Breast epithelium (tissue), 4 donors: ENCODE measurements at regions not wholly inside any gene's neighbourhood (a gene's known extent, or its start where the extent isn't known, plus 50 kb on each side); places are given as distances from the start of the nearest gene placed in this dataset.
A peak's percentile ranks its signal among the peaks of the same experiment; 100 is the strongest.

ENCODE experiments used
- DNase-seq, 2 donors: peaks; one replicate each; pipeline ENCODE4 v3.0.0-alpha.2; 2019; ENCODE audit warnings: low spot score in 2 of 2
- H3K27ac ChIP-seq, 2 donors: fragments of 200-600 bp; sonication (generic) in 1 of 2; one replicate each; pipeline ENCODE4 v1.5.1; 2016 to 2019; ENCODE audit warnings: mild to moderate bottlenecking in 1 of 2
- H3K27me3 ChIP-seq, 2 donors: fragments of 200-600 bp; sonication (generic) in 1 of 2; one replicate each; pipeline versions ENCODE4 v1.5.1 to v1.6.0; 2017 to 2019; ENCODE audit warnings: control low read depth in 1 of 2, mild to moderate bottlenecking in 1 of 2
- H3K36me3 ChIP-seq: fragments of 200-600 bp; one replicate; pipeline ENCODE4 v1.5.1; 2019
- H3K4me1 ChIP-seq, 2 donors: fragments of 200-600 bp; sonication (generic); one replicate each; pipeline ENCODE4 v1.5.1; 2016 to 2019; ENCODE audit warnings: control low read depth in 1 of 2
- H3K4me3 ChIP-seq, 3 donors: fragments of 200-600 bp; sonication (generic); 1 replicate in 2 of 3; 2 replicates in 1 of 3; pipeline ENCODE4 v1.5.1; 2016 to 2019; ENCODE audit warnings: mild to moderate bottlenecking in 3 of 3, moderate library complexity in 2 of 3
- H3K9me3 ChIP-seq, 2 donors: fragments of 200-600 bp; sonication (generic) in 1 of 2; one replicate each; pipeline ENCODE4 v1.5.1; 2016 to 2019; ENCODE audit warnings: control low read depth in 1 of 2
- POLR2A ChIP-seq: fragments of 450-650 bp; IDR thresholded peaks from one replicate; pipeline ENCODE4 v1.6.1; 2016; ENCODE audit warnings: antibody characterized with exemption, mild to moderate bottlenecking, moderate library complexity
- POLR2AphosphoS5 ChIP-seq, 3 donors: sonication (generic); formaldehyde crosslinking; IDR thresholded peaks; one replicate each; pipeline ENCODE4 v1.6.1; 2017; ENCODE audit warnings: antibody characterized with exemption in 3 of 3
- intact Hi-C: fragments of 100-400 bp; cut with DNase I; formaldehyde crosslinking; loops from one replicate; pipeline ENCODE4 v1.15.1; 2023; ENCODE audit warnings: low total_unique reads
- TF ChIP-seq, protein P1 (sequence below), 3 donors: fragments of 450-650 bp; IDR thresholded peaks; one replicate each; pipeline ENCODE4 v1.5.1; 2016 to 2017; ENCODE audit warnings: antibody characterized with exemption in 3 of 3, mild to moderate bottlenecking in 3 of 3, moderate library complexity in 3 of 3

DNA sequence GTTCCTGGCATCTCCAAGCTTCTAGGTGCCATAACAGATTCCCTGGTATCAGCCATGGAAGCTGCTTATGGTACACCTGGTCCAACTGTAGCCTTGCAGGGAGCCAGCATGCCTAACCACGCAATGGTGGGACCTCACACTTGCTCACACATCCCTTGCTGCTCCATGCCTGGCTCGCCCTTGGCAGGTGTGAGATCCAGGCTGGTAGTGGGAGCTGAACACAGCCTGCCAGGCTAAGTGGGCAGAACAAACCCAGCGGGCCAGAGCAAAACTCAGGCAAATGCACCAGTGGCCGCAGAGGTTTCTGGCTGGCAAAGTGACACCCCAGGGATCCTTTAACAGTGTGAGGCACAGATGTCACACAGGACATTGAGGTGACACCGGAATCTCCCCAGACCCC is 185.8 kb downstream of the NDUFA10 start:
- no peak for DNase-seq
- Histone ChIP-seq H3K27ac (no peak overlapping the region), H3K4me1 (no peaks in the 10 kb centered on the region), H3K4me3 (no peak overlapping the region), H3K9me3 (peaks cover 7 to 9% of the 10 kb centered on the region in 2 donors), H3K27me3 (no peaks in the 10 kb centered on the region), H3K36me3 (no peaks in the 10 kb centered on the region)
- intact Hi-C loops = no loop called here
- TF ChIP-seq POLR2A (no peak), POLR2AphosphoS5 (IDR thresholded peaks at IDR 0.05) (no peak)
- TF ChIP-seq, protein P1, sequence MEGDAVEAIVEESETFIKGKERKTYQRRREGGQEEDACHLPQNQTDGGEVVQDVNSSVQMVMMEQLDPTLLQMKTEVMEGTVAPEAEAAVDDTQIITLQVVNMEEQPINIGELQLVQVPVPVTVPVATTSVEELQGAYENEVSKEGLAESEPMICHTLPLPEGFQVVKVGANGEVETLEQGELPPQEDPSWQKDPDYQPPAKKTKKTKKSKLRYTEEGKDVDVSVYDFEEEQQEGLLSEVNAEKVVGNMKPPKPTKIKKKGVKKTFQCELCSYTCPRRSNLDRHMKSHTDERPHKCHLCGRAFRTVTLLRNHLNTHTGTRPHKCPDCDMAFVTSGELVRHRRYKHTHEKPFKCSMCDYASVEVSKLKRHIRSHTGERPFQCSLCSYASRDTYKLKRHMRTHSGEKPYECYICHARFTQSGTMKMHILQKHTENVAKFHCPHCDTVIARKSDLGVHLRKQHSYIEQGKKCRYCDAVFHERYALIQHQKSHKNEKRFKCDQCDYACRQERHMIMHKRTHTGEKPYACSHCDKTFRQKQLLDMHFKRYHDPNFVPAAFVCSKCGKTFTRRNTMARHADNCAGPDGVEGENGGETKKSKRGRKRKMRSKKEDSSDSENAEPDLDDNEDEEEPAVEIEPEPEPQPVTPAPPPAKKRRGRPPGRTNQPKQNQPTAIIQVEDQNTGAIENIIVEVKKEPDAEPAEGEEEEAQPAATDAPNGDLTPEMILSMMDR (IDR thresholded peaks at IDR 0.05) = no peak

DNA sequence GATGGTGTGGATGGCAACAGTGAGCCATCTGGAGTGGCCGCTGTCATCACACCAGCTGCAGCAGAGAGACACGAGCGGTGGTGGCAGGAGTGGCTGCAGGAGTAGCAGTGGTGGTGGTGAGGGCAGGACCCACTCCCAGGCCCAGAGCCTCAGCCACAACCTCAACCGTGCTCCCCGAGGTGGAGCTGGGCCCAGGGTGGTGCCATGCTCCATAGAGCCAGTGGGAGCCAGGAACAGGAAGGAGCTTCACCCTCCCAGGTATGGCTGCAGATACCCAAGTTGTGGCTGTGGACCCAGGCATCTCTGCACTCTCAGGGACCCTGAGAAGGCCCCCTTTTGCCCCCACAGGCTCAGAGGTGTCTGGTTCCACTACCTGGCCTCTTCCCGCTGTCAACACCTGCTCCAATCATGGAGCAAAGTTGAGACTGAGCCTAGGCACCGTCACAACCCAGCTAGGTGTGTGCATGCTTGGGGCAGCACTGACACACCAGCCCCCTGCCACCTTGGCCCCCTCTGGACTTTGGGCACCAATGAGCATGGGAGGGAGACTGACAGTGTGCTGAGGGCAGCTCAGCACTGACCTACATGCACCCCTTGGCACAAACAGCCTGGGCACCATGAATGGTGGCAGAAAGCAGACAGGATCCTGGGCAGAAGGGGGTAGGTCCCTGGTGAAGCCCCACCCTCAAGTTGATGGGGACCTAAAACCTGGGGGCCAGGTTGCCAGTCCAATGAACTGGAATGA is 188.9 kb downstream of the NDUFA10 start:
- Histone ChIP-seq H3K27me3 (no peaks in the 10 kb centered on the region), H3K4me1 (no peaks in the 10 kb centered on the region), H3K9me3 (peaks cover 7 to 9% of the 10 kb centered on the region in 2 donors), H3K4me3 (no peak overlapping the region), H3K27ac (no peak overlapping the region), H3K36me3 (no peaks in the 10 kb centered on the region)
- TF ChIP-seq, protein P1 (IDR thresholded peaks at IDR 0.05) = no peak
- DNase-seq = peak in 1 of 2 donors; percentile 35
- intact Hi-C loops = no loop called here

DNA sequence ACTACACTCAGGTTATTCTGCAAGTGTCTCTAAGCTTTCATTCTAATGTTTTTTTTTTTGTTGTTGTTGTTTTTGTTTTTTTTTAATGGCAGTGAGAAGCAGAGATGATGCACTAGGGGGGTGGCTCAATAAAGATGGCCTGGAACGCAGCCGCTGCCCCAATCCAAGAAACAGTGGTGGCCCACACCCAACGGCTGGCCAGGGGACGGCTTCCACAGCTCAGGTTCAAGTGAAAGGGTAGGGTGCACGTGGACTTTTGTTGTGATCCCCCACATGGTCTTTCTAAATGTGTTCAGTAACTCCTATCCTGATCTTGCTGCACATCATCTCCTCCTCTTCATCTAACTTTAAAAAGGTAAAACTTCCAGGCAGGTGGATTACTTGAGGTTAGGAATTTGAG is 190.1 kb downstream of the NDUFA10 start:
- Histone ChIP-seq H3K27ac (no peak overlapping the region), H3K36me3 (no peaks in the 10 kb centered on the region), H3K4me3 (no peak overlapping the region), H3K27me3 (no peaks in the 10 kb centered on the region), H3K9me3 (peaks cover 7 to 9% of the 10 kb centered on the region in 2 donors), H3K4me1 (no peaks in the 10 kb centered on the region)
- no peak for TF ChIP-seq POLR2A
- TF ChIP-seq, protein P1 (IDR thresholded peaks at IDR 0.05) = no peak
- no peak for TF ChIP-seq POLR2AphosphoS5 (IDR thresholded peaks at IDR 0.05)
- peak in 1 of 2 donors; percentile 22 for DNase-seq
- intact Hi-C loops = no loop called here

DNA sequence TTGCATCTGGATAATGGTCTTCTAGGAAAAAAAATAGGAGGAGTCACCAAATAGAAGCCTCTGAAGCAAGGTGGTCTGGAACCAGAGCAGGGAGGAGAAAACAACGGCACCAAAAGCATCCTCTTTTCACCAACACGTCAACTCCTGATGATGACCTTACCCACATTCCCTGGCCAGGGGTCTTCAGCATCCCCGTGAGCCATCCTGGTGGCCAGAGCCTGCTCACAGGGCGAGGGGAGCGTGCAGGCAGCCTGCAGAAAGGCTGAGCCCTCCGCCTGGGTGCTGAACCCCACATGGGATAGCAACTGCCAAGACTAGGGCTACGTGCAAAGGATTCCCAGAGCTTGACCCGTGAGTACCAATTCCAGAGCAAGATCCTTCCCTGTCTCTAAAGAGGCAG is 191.0 kb downstream of the NDUFA10 start:
- Histone ChIP-seq H3K4me1 (no peaks in the 10 kb centered on the region), H3K9me3 (peaks cover 7 to 9% of the 10 kb centered on the region in 2 donors), H3K36me3 (no peaks in the 10 kb centered on the region), H3K27me3 (no peaks in the 10 kb centered on the region), H3K4me3 (no peak overlapping the region), H3K27ac (no peak overlapping the region)
- intact Hi-C loops = no loop called here
- TF ChIP-seq, protein P1 (IDR thresholded peaks at IDR 0.05) = no peak
- no peak for TF ChIP-seq POLR2A
- TF ChIP-seq POLR2AphosphoS5 (IDR thresholded peaks at IDR 0.05) = no peak
- DNase-seq = peak in 1 of 2 donors; percentile 20

DNA sequence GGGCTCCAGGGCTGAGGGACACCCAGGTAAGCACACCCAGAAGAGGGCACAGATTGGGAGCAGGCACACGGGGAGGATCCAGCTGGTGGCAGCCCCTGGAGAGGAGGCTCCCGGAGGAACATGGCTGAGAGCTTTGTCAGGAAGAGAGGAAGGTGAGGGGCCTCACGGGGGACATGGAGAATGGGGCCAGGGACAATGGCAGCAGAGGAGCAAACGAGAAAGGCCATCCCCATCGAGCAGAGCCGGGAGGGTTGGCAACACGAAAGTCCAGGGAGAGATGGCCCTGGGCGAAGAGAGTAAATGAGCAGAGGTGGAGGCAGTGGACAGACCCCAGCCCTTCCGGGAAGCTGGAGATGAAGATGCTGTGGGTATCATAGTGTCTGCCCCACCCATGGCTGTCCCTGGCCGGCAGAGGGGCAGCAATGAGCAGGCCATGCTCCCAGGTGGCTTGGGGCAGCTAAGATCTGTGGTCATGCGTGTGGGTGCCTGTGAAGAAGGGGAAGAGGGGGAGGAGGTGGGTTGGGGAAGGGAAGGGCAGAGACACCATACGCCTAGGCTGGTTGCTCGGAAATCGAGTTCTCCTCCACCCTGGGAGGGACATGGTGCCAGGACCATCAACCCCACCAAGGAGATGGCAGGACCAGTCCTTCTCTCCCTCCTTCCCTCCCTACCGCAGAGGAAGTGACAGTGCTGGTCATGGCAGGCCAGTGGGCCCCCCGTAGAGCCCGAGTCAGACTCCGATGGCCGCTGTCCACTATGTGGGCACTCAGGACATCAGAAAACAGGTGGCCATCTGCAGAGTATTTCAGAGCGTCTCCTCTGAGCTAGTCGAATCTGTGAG is 191.7 kb downstream of the NDUFA10 start:
- no peaks in the 10 kb centered on the region for H3K4me1 ChIP-seq
- H3K4me3 ChIP-seq = no peak overlapping the region
- H3K9me3 ChIP-seq = peaks cover 7 to 9% of the 10 kb centered on the region in 2 donors
- H3K36me3 ChIP-seq = no peaks in the 10 kb centered on the region
- TF ChIP-seq POLR2A (no peak), POLR2AphosphoS5 (IDR thresholded peaks at IDR 0.05) (no peak)
- TF ChIP-seq, protein P1 (IDR thresholded peaks at IDR 0.05) = no peak
- H3K27me3 ChIP-seq = peaks cover 0 to 1% of the 10 kb centered on the region in 2 donors
- peak; percentile 7 to 35 for DNase-seq
- intact Hi-C loops = no loop called here
- H3K27ac ChIP-seq = no peak overlapping the region
